H1 (cell line): ENCODE measurements at regions not wholly inside any gene's neighbourhood (a gene's known extent, or its start where the extent isn't known, plus 50 kb on each side); places are given as distances from the start of the nearest gene placed in this dataset.

Experiments used
- CTCF ChIA-PET: fragments of 300-600 bp; sonication (Branson Sonifier 250); formaldehyde crosslinking; loops from one replicate; lab custom pipeline; 2021; ENCODE audit not compliant: partially characterized antibody; lab: Charles Lee
- POLR2A ChIA-PET: fragments of 300-600 bp; sonication (Branson Sonifier 250); formaldehyde crosslinking; loops from one replicate; lab custom pipeline; 2021; ENCODE audit warnings: inconsistent platforms; ENCODE audit not compliant: partially characterized antibody; lab: Charles Lee
- DNase-seq, 2 experiments: peaks; one replicate each; pipeline versions ENCODE4 v3.0.0 to v3.0.0-alpha.2; 2010 to 2022; ENCODE audit warnings: low spot score in 2 of 2, low read depth in 1 of 2, mixed read lengths in 1 of 2
- FAIRE-seq: peaks from 2 replicates; lab custom pipeline; 2011; peaks lifted over from hg19 to GRCh38; lab: Jason Lieb, UNC
- H2AFZ ChIP-seq: 2 replicates; pipeline ENCODE4 v1.8.1; 2012; ENCODE audit warnings: low read length, inconsistent platforms
- H2AK5ac ChIP-seq: 2 replicates; pipeline ENCODE4 v1.6.1; 2013; ENCODE audit warnings: low read depth, low read length
- H2BK120ac ChIP-seq: replicated peaks from 2 replicates; pipeline ENCODE3; 2013; ENCODE audit warnings: low read depth, low read length, inconsistent platforms
- H2BK12ac ChIP-seq: 2 replicates; pipeline ENCODE4 v1.6.1; 2013; ENCODE audit warnings: low read depth, low read length
- H2BK15ac ChIP-seq: 2 replicates; pipeline ENCODE4 v1.6.1; 2013; ENCODE audit warnings: low read length
- H2BK20ac ChIP-seq: 2 replicates; pipeline ENCODE4 v1.6.1; 2013; ENCODE audit warnings: low read length
- H2BK5ac ChIP-seq: 2 replicates; pipeline ENCODE4 v1.6.1; 2013; ENCODE audit warnings: low read depth, low read length
- H3K14ac ChIP-seq: 2 replicates; pipeline ENCODE4 v1.6.1; 2013; ENCODE audit warnings: inconsistent platforms; ENCODE audit not compliant: insufficient read length
- H3K18ac ChIP-seq: 2 replicates; pipeline ENCODE4 v1.6.1; 2013; ENCODE audit warnings: low read length; ENCODE audit errors: extremely low read depth
- H3K23ac ChIP-seq: 2 replicates; pipeline ENCODE4 v1.6.1; 2013; ENCODE audit warnings: inconsistent platforms; ENCODE audit not compliant: insufficient read length
- H3K23me2 ChIP-seq: 2 replicates; pipeline ENCODE4 v1.6.1; 2013; ENCODE audit warnings: low read depth, low read length
- H3K27ac ChIP-seq: 2 replicates; pipeline ENCODE4 v1.6.1; 2011; ENCODE audit warnings: low read depth, low read length, inconsistent platforms
- H3K27me3 ChIP-seq, 4 experiments: replicated peaks in 1 of 4; 1 replicate in 1 of 4; 2 replicates in 3 of 4; pipeline versions ENCODE4 v1.6.1 to v1.8.1; 2011 to 2013; ENCODE audit warnings: low read length in 3 of 4, mild to moderate bottlenecking in 3 of 4, inconsistent platforms in 2 of 4, mixed read lengths in 2 of 4, moderate library complexity in 1 of 4; ENCODE audit not compliant: control insufficient read depth in 3 of 4, insufficient read depth in 3 of 4; ENCODE audit errors: extremely low read depth in 1 of 4
- H3K36me3 ChIP-seq, 4 experiments: 2 replicates each; pipeline versions ENCODE4 v1.6.1 to v1.8.1; 2011 to 2013; ENCODE audit warnings: mild to moderate bottlenecking in 4 of 4, low read length in 3 of 4, moderate library complexity in 2 of 4, control low read depth in 1 of 4, inconsistent platforms in 1 of 4; ENCODE audit not compliant: insufficient read depth in 4 of 4, control insufficient read depth in 2 of 4
- H3K4ac ChIP-seq: replicated peaks from 2 replicates; pipeline ENCODE3; 2013; ENCODE audit warnings: low read length, low read depth, mixed read lengths, inconsistent platforms; ENCODE audit not compliant: insufficient read length
- H3K4me1 ChIP-seq, 4 experiments: replicated peaks in 1 of 4; 1 replicate in 1 of 4; 2 replicates in 3 of 4; pipeline versions ENCODE4 v1.6.1 to v1.8.1; 2011 to 2013; ENCODE audit warnings: low read length in 3 of 4, inconsistent platforms in 2 of 4, mixed read lengths in 1 of 4; ENCODE audit not compliant: insufficient read depth in 4 of 4, control insufficient read depth in 3 of 4
- H3K4me2 ChIP-seq, 2 experiments: 2 replicates each; pipeline versions ENCODE4 v1.6.1 to v1.8.1; 2011 to 2013; ENCODE audit warnings: low read depth in 2 of 2, low read length in 2 of 2, control low read depth in 1 of 2, inconsistent platforms in 1 of 2, mild to moderate bottlenecking in 1 of 2; ENCODE audit not compliant: insufficient read depth in 1 of 2
- H3K4me3 ChIP-seq, 4 experiments: fragments of 200-600, 300-600 bp in 1 of 4; sonication (generic), shearing (Covaris generic), sonication (Bioruptor Twin) in 1 of 4; 2 replicates each; pipeline versions ENCODE4 v1.5.1 to v1.8.1; 2011 to 2016; ENCODE audit warnings: low read length in 4 of 4, low read depth in 3 of 4, control low read depth in 2 of 4, inconsistent platforms in 2 of 4, mild to moderate bottlenecking in 2 of 4, mixed read lengths in 1 of 4, moderate library complexity in 1 of 4; ENCODE audit not compliant: insufficient read depth in 2 of 4; ENCODE audit errors: extremely low read depth in 1 of 4
- H3K56ac ChIP-seq: replicated peaks from 2 replicates; pipeline ENCODE3; 2013; ENCODE audit warnings: low read depth, mild to moderate bottlenecking, mixed read lengths, low read length, inconsistent platforms; ENCODE audit not compliant: insufficient read length
- H3K79me1 ChIP-seq: 2 replicates; pipeline ENCODE4 v1.6.1; 2013; ENCODE audit warnings: low read depth, low read length, control low read depth
- H3K79me2 ChIP-seq, 2 experiments: 2 replicates each; pipeline versions ENCODE4 v1.6.1 to v1.8.1; 2012 to 2013; ENCODE audit warnings: low read length in 2 of 2, mild to moderate bottlenecking in 2 of 2, inconsistent platforms in 1 of 2; ENCODE audit not compliant: insufficient read depth in 2 of 2, control insufficient read depth in 1 of 2
- H3K9ac ChIP-seq, 4 experiments: replicated peaks in 1 of 4; 1 replicate in 1 of 4; 2 replicates in 3 of 4; pipeline versions ENCODE4 v1.6.1 to v1.8.1; 2011 to 2013; ENCODE audit warnings: low read depth in 3 of 4, low read length in 3 of 4, control low read depth in 2 of 4, mild to moderate bottlenecking in 2 of 4, moderate library complexity in 2 of 4, inconsistent platforms in 1 of 4; ENCODE audit errors: extremely low read depth in 1 of 4
- H3K9me3 ChIP-seq, 2 experiments: 2 replicates each; pipeline versions ENCODE4 v1.6.1 to v1.8.1; 2012 to 2013; ENCODE audit warnings: mild to moderate bottlenecking in 2 of 2, moderate library complexity in 2 of 2, control low read depth in 1 of 2, inconsistent platforms in 1 of 2, low read depth in 1 of 2, low read length in 1 of 2, mixed read lengths in 1 of 2; ENCODE audit not compliant: insufficient read depth in 2 of 2
- H4K20me1 ChIP-seq, 2 experiments: replicated peaks in 1 of 2; 2 replicates each; pipeline versions ENCODE3 to v1.8.1; 2011 to 2013; ENCODE audit warnings: inconsistent platforms in 2 of 2, low read length in 2 of 2, mild to moderate bottlenecking in 1 of 2; ENCODE audit not compliant: insufficient read depth in 2 of 2, control insufficient read depth in 1 of 2
- H4K5ac ChIP-seq: 2 replicates; pipeline ENCODE4 v1.6.1; 2013; ENCODE audit warnings: low read length, low read depth, mixed read lengths, inconsistent platforms; ENCODE audit not compliant: insufficient read length
- H4K8ac ChIP-seq: 2 replicates; pipeline ENCODE4 v1.8.0; 2013; ENCODE audit warnings: mild to moderate bottlenecking, moderate library complexity, low read length, inconsistent platforms; ENCODE audit not compliant: insufficient read depth; ENCODE audit errors: extremely low read depth
- H4K91ac ChIP-seq: replicated peaks from 2 replicates; pipeline ENCODE3; 2013; ENCODE audit warnings: low read length, mixed read lengths, inconsistent platforms; ENCODE audit not compliant: insufficient read length
- CBX5 ChIP-seq: fragments of 300-800, 300-1000 bp; sonication (generic); IDR thresholded peaks from 2 replicates; pipeline ENCODE4 v1.7.1; 2016; ENCODE audit warnings: antibody characterized with exemption, low read length, low read depth
- CHD1 ChIP-seq: IDR thresholded peaks from 2 replicates; pipeline ENCODE4 v1.6.1; 2012; ENCODE audit warnings: low read depth, low read length, improper control_type of control experiment
- CREB1 ChIP-seq: IDR thresholded peaks from 2 replicates; pipeline ENCODE4 v1.6.1; 2012; ENCODE audit warnings: inconsistent platforms
- CTBP2 ChIP-seq: IDR thresholded peaks from 2 replicates; pipeline ENCODE4 v1.7.0; 2011; ENCODE audit warnings: borderline replicate concordance, mild to moderate bottlenecking, moderate library complexity, mixed read lengths, low read length; ENCODE audit not compliant: insufficient read depth, insufficient read length
- FOSL1 ChIP-seq: IDR thresholded peaks from 2 replicates; pipeline ENCODE4 v1.6.1; 2011; ENCODE audit warnings: mild to moderate bottlenecking, low read depth, low read length, moderate library complexity; ENCODE audit not compliant: insufficient read depth
- KDM4A ChIP-seq: IDR thresholded peaks from one replicate; pipeline ENCODE4 v1.7.1; 2012; ENCODE audit warnings: low read depth, mild to moderate bottlenecking, moderate library complexity, low read length, inconsistent platforms; ENCODE audit not compliant: severe bottlenecking
- KDM5A ChIP-seq: fragments of 200-600 bp; IDR thresholded peaks from 2 replicates; pipeline ENCODE4 v1.7.1; 2012; ENCODE audit warnings: mild to moderate bottlenecking, low read length, inconsistent platforms, mixed read lengths
- PHF8 ChIP-seq: fragments of 200-600 bp; sonication (generic); conservative IDR thresholded peaks from 2 replicates; pipeline ENCODE4 v1.7.1; 2012; ENCODE audit warnings: low read depth, mild to moderate bottlenecking, inconsistent platforms, low read length, moderate library complexity
- RFX5 ChIP-seq: IDR thresholded peaks from 2 replicates; pipeline ENCODE4 v1.6.1; 2011; ENCODE audit warnings: low read depth, low read length, improper control_type of control experiment, borderline replicate concordance
- SAP30 ChIP-seq: fragments of 300-600 bp; sonication (generic); IDR thresholded peaks from 2 replicates; pipeline ENCODE4 v1.7.1; 2012; ENCODE audit warnings: low read length, moderate library complexity, mild to moderate bottlenecking, inconsistent platforms; ENCODE audit not compliant: insufficient read depth, insufficient replicate concordance
- TAF1 ChIP-seq: IDR thresholded peaks from 2 replicates; pipeline ENCODE4 v1.6.1; 2011; ENCODE audit warnings: mild to moderate bottlenecking, low read depth, low read length
- TAF7 ChIP-seq: optimal IDR thresholded peaks from 2 replicates; pipeline ENCODE3; 2011; ENCODE audit warnings: low read depth, mild to moderate bottlenecking, inconsistent platforms, low read length, moderate library complexity, borderline replicate concordance
- TEAD4 ChIP-seq: IDR thresholded peaks from 2 replicates; pipeline ENCODE4 v1.6.1; 2012; ENCODE audit warnings: low read depth, low read length, inconsistent platforms, mixed read lengths
- YY1 ChIP-seq: IDR thresholded peaks from 2 replicates; pipeline ENCODE4 v1.6.1; 2011; ENCODE audit warnings: low read depth, mild to moderate bottlenecking, low read length
- WGBS, 2 experiments: shearing (Covaris generic) in 1 of 2; methylation state at CpG; one replicate each; pipeline versions ENCODE4 v1.1.6 to v1.1.7; 2013 to 2015; ENCODE audit warnings: low lambda C conversion rate in 2 of 2, mixed read lengths in 2 of 2, inconsistent platforms in 1 of 2, low coverage in 1 of 2, missing lambda C conversion rate in 1 of 2; ENCODE audit not compliant: insufficient replicate concordance in 2 of 2, insufficient coverage in 1 of 2, insufficient read length in 1 of 2; ENCODE audit errors: extremely low coverage in 1 of 2, missing lambda C conversion rate in 1 of 2; 5-methylcytosine and 5-hydroxymethylcytosine counted together

DNA sequence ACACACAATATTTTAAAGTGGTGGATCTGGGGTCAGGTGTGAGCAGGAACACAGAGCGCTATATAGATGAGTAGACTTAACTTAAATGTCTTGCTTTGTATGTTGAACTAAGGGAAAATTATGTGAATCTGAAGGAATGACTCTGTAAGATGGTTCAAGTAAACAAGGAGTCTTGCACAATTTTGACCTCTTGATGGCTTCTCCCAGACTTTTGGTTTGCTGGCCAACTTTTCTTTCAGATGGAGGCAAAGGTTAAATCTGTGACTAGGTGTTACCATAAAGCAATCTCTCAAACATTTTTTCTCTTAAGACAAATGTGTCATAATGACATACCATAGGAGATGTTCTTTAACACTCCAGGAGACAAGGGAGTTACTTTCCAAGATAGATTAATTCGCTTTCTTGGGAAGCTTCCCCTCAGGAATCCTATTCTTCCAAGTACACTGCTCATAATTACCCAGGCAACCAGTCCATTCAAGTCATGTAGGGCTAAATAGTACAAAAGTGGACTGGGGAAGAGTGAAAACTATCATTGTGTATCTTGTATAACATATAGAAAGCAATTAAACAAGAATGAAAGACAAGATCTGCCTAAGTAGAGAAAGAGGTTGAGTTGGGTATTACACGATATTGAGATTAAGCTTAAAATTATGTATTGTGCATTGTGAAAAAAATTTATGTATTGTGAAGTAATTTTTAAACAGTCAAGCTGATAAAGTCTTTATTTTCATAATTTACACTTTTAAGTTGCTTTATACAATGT is 60.3 kb upstream of the SLC27A6 start:
- no peak for DNase-seq
- H3K27me3 ChIP-seq = no peaks in the 10 kb centered on the region; a peak in 1 of 7 replicates
- no peak overlapping the region for H2AFZ ChIP-seq
- 73% methylated on average over 3 of the region's 3 CpGs; no CpG with 5 or more reads in 1 of the 2 experiments for WGBS, 2 experiments
- no peak overlapping the region for H2BK5ac ChIP-seq
- H3K4me1 ChIP-seq = no peaks in the 10 kb centered on the region
- no peaks in the 10 kb centered on the region for H4K20me1 ChIP-seq
- no peak overlapping the region for H2BK15ac ChIP-seq
- no peak overlapping the region for H3K27ac ChIP-seq
- H3K18ac ChIP-seq = no peak overlapping the region
- no peak overlapping the region for H3K4me3 ChIP-seq
- no peak overlapping the region for H3K23ac ChIP-seq
- H3K36me3 ChIP-seq = no peaks in the 10 kb centered on the region
- no peak overlapping the region for H3K4ac ChIP-seq
- H3K79me1 ChIP-seq = no peaks in the 10 kb centered on the region
- no peak overlapping the region for H4K8ac ChIP-seq
- H2BK20ac ChIP-seq = no peak overlapping the region
- no peak overlapping the region for H4K91ac ChIP-seq
- H2AK5ac ChIP-seq = no peak overlapping the region
- no peak overlapping the region for H2BK120ac ChIP-seq
- no peak overlapping the region for H3K9ac ChIP-seq
- ChIA-PET POLR2A (no interaction called here), CTCF (interaction anchor here (0.6 to 5.1 kb wide), 30 partner anchors 9 to 865 kb away, joined by 3 to 43 read pairs (median 6); partner anchors contain the start of gene ISOC1)
- no peak overlapping the region for H2BK12ac ChIP-seq
- H3K23me2 ChIP-seq = no peaks in the 10 kb centered on the region
- no peak overlapping the region for H3K56ac ChIP-seq
- no peak overlapping the region for H3K14ac ChIP-seq
- no peaks in the 10 kb centered on the region for H3K79me2 ChIP-seq
- FAIRE-seq = no peak
- no peak overlapping the region for H4K5ac ChIP-seq
- no peaks in the 10 kb centered on the region for H3K9me3 ChIP-seq
- no peak overlapping the region for H3K4me2 ChIP-seq
- TF ChIP-seq KDM5A (no peak), CHD1 (no peak), KDM4A (no peak), CBX5 (no peak), CREB1 (no peak), YY1 (no peak), TAF7 (no peak), TAF1 (no peak), SAP30 (no peak), CTBP2 (no peak), TEAD4 (no peak), RFX5 (no peak), FOSL1 (no peak), PHF8 (no peak)
